HG02588 (cell line): ENCODE measurements at regions not wholly inside any gene's neighbourhood (a gene's known extent, or its start where the extent isn't known, plus 50 kb on each side); places are given as distances from the start of the nearest gene placed in this dataset.

Source experiments
- ATAC-seq: cut with Tn5 transposase; IDR thresholded peaks from one replicate; pipeline ENCODE4 v1.9.1; 2021; ENCODE audit warnings: mild to moderate bottlenecking, moderate library complexity; ENCODE audit not compliant: unreplicated experiment

DNA sequence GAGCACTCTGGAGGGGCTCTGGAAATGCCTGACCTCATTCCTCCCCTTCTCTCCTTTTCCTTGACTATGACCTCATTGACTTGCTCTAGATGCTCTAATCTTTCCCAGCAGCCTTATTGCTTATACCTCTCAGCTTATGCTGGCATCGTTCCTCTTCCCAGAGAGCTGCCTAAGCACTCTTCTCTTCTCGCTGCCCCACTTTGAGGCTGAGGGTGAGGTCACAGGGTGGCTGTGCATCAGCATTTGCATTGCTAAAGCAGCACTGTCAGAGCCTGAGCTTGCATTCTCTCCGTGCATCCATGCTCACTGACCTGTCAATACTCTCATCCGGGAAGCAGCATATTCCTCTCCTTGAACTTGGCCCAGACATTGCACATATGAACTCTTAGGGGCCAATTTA is 96.4 kb upstream of the NTRK2 start:
- no peak for ATAC-seq

DNA sequence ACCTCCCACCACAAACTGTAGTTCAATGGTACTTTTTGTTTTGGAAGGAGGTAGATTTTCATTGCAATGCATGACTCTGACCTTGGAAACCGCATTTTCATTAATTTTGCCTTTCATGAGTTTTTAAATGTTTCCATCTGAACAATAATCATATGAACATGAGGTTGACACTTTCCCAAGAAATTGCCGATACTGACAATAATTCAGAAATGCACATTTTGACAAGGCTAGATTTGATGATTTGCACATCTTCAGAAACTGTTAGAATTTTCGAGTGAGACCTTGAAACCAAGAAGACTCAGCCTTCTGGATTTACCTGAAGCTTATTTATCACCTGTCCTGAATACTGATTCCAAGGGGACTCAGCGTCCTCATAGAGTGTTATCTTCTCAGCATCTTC is 93.8 kb upstream of the NTRK2 start:
- ATAC-seq: no peak

DNA sequence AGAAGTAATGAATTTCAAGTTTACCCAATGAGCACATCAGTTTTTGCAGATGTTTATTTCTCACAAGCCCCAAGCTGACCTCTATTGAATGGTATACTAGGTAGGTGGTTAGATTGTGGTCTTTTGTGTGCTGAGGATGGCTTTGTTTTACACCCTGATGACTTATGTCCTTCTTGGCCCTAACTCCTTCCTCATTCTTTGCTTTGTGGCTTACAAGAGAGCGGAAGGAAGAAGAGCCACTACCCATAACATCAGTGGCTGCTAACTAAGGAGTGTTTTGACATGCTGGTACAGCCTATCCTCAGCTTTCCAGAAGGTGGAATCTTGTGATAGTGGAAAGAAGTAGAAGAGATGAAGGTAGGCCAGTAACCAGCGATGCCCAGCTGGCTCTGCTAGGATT is 85.7 kb upstream of the NTRK2 start:
- ATAC-seq: no peak

DNA sequence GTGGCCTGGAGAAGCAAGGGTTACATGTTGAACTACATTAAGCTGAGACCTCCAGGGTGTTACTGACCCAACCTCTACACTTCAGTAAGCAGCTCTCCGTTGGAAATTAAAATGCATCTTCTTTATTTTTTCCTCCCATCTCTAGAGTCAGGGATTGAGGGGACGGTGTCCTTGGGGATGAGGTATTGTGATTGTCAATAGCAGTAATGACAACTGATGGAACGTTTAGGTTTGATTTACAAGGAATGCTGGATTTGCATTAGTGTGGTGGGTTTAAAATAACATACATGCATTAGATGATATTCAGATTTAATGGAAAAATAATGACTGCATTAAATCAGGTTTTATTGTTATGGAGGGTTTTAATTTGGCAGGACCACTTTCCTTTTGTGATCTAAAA is 82.9 kb upstream of the NTRK2 start:
- ATAC-seq: no peak

DNA sequence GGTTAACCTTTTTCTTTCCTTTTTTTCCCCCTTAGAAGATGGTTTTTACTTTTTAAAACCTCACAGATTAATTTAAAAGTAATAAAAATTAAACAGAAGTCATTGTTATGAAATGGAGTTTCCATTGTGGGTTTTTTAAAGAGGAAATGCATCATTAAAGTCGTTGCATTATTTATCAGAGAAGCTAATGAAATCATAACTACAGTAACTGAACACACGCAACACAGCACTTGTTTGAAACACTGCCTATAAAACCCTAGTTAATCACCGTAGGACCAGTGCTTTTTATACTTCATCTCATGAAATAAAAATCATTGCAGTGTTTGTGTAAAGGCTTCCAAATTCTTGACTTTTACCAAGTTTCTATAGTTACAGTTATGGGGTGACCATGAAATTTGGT is 82.4 kb upstream of the NTRK2 start:
- ATAC-seq: no peak

DNA sequence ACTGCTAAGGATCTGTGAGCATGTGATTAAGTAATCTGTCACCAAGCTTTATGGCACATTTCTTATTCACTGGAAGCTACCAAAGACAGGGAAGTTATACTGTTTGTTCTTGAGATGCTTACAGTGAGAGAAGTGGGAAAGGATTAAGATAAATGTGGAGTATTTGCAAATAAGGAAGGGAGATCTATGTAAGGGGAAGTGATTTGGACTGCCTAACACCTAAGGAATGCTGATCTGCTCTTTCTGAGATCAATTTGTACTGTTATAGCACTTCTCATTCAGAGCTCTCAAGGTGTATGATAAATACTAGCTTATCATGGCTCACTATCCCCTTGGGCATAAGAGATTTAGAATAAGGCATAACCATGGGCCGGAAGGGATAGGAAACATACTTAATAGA is 80.0 kb upstream of the NTRK2 start:
- ATAC-seq: no peak

DNA sequence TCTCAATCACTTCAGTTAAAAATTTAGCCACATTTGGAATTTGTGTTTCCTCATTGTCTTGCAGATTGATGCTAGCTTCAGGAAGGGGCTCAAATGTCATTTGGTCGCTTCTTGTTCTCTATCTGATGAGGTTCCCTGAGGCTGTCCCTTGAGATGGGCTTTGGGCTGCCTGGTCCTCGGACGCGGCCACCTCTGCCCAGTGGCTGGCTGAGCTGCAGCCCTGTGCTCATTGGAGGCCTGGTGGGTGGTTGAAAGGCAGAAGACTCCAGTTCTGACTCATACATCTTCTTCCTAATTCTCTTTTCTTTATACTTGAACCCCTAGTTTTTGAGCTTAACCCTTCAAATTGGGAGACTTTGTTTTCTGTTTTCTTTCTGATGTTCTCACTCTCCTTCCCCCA is 78.8 kb upstream of the NTRK2 start:
- no peak for ATAC-seq

DNA sequence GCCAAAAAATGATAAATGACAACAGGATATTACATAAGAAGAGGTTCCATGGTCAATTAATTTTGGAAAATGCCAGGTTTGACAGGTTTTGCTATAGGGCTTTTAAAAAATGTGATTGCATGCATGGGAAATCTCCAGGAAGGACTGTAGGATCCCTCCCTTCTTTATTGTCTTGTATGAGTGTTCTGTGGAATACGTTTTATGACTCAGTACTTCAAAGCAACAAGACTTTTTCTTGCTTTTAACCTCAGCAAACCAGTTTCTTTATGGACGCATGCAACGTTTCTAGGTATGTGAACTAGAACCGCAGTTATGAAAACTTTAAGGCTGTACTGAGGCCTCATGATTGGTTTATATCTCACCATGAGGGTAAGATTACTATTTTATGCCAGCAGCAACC is 76.6 kb upstream of the NTRK2 start:
- no peak for ATAC-seq

DNA sequence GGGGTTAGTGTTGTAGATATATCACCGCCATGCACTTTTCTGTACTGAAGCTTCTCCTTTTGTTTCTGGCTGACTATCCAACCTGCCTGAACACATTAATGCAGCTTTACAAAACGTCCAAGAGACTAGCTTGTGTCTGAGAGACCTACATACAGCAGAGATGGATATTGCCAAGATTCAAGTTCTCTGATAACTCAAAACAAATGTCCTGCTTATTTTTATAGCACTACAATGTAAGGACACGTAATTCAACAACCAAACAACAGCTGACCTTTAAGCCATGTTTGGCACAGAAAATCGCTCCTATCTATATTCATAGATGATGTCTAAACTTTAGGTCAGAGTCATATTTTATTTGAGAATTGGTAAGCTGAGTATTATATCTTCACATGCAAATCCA is 76.2 kb upstream of the NTRK2 start:
- no peak for ATAC-seq

DNA sequence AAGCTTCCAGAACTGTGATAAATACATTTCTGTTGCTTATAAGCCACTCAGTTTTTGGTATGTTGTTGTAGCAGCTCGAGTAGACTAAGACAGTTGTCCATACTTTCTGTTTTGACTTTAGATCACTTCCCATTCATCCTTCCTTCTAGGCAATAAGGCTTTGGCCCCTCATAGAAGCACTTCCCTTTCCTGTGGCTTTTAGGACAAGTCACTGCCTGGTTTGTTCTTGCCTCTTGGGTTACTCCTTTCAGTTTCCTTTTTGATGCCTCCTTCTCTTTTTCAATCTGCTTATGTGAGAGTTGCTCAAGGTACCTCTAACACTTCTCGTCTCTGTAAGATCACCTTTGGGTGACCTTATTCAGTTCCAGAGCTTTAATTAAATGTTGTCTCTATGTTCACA is 72.4 kb upstream of the NTRK2 start:
- ATAC-seq: peak; percentile 95

DNA sequence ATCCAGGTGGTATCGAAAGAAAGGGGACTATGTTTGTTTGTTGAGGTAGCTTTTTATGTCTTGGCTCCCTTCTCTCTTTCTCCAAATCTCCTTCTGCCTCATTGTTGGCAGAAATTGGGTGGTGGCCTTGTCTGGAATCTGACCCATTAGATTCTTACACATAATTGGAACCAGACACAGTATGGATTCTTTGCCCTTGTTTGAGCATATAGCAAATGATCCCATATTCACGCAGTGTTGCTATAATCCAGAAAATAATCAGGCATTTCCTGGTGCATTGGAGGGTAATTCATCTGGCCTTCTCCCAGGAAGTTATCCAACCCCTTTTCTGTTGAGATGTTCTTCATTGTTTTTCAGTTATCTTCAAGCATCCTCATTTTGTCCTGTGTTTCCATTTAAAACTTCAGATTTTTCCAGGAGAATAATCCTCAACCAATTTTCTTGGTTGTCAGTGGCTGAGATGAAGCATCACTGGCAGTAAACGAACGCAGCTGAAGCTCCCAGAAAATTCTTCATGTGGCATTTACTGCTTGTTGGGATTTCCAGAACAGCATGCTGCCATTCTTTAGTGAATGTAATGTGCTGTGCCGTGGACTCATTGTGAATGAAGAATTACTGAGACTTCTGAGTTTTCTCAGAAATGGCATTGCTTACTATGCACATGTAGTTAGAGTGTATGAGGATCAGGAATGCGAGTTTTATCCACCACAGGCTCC is 70.5 kb upstream of the NTRK2 start:
- ATAC-seq: no peak

DNA sequence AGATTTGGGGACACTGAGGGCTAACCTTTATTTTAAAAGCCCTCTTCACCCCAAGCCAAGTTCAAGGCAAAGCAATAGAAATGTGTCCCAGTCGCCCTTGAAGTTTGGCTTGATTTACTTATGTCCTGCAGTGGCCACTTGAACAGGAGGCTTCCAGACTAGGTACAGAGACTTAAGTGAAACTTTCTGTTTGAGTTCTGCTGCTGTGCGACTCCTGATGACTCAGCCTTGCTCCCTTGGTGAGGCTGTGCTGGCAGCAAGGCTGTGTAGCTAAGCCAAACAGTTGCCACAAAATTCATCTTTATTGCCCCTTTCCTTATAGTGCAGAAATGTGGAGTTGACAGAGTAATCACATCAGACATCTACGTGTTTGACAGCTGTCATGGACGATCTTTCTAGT is 68.8 kb upstream of the NTRK2 start:
- ATAC-seq: no peak

DNA sequence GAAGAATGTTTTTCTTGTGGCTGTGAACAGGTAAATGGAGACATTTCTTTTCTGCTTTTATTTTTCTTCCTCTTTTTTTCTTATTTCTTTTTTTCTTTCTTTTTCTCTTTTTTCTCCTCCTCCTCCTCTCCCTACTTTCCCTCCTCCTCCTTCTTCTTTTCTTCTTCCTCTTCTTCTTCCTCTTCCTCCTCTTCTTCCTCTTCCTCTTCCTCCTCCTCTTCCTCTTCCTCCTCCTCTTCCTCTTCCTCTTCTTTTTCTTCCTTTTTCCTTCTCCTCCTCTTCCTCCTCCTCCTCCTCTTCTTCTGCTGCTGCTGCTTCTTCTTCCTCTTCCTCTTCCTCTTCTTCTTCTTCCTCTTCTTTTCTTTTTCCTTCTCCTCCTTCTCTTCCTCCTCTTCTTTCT is 65.3 kb upstream of the NTRK2 start:
- ATAC-seq: no peak

DNA sequence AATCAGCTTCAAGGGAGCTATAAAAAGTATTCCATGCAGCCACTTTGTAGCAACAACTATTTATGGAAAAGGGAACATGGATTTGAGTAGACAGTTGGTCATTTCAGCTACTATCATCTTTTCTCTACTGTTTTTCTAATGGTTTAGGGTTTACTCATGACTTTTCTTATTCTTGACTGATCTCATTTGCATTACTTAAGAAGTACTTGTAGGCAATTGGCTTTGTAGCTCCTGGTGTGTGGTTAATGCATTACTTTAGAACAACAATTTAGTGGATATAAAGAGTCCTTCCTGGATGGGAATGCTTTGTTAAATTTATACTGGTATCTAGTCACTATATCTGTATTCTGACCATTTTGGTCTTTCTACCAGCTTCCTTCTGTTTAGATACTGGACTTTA is 59.8 kb upstream of the NTRK2 start:
- ATAC-seq: no peak

DNA sequence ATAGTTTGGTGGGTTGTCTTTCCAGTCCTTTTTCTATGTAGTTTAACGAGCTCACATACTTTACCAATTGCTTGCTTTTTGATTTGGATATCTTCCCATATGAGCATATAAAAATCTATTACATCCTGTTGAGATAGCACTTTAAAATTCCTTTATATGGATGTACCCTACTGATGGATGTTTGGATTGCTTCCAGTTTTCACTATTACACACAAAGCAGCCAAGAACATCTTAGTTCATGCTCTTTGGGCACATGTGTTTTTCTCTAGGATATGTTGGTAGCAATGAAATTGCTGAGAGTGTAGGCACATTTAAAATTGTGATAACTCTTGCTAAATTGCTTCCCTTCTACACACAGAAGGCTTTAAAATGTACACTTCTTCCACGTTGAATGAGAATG is 56.1 kb upstream of the NTRK2 start:
- no peak for ATAC-seq

DNA sequence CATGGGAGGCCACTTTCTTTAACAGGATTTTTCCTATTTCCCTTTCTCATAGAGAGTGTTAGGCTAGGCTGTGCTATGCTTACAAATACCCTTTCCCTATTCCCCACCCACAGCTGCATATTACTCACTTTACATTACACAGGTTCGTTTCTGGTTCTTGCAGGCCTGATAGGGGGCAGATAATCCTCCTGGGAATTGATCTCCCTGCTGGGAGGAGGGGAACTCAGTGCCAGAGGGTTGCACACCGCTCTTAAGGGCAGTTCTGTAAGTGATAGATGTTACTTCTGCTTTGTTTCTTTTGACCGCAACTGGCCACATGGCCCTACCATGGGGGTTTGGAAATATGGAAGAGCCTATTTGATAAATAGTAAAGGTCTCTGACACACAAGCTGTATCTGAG is 54.0 kb upstream of the NTRK2 start:
- ATAC-seq: no peak

DNA sequence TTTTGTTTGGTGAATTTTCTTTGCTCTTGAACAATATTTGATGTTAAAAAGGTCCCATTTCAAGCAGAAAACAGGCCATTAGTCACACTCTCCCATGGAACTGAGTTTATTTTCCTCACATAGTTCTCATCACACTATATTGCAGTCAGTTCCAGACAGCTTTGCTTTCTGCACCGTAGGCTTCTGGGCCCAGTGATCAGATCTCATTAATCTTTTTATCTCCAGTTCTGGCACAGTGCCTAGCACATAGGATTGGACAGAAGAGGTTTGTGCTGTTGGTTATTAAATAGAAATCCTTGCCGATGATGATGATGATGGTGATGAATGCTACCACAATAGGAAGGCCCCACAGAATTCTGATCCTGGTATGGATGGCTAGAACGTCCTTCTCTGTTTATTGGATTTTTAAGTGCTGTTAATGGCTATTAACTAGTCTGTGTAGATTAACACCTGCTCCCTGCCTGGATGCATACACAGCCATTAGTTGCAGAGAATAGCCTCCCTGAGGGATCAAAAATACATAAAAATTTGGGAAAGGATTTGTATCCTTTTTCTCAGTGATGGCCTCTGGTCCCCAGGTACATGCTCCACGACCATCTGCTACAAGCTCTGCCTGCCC is 52.0 kb upstream of the NTRK2 start:
- ATAC-seq: no peak
